GM18867 (cell line): ENCODE measurements at regions not wholly inside any gene's neighbourhood (a gene's known extent, or its start where the extent isn't known, plus 50 kb on each side); places are given as distances from the start of the nearest gene placed in this dataset.
A peak's percentile ranks its signal among the peaks of the same experiment; 100 is the strongest.
"Not testable (repeated sequence)": the region's sequence is repeated elsewhere in the genome, so short reads cannot be mapped to it uniquely, and the experiment has no call there.

Experiments used
- ATAC-seq: cut with Tn5 transposase; IDR thresholded peaks from one replicate; pipeline ENCODE4 v1.9.1; 2021; ENCODE audit warnings: mild to moderate bottlenecking, moderate library complexity; ENCODE audit not compliant: unreplicated experiment

DNA sequence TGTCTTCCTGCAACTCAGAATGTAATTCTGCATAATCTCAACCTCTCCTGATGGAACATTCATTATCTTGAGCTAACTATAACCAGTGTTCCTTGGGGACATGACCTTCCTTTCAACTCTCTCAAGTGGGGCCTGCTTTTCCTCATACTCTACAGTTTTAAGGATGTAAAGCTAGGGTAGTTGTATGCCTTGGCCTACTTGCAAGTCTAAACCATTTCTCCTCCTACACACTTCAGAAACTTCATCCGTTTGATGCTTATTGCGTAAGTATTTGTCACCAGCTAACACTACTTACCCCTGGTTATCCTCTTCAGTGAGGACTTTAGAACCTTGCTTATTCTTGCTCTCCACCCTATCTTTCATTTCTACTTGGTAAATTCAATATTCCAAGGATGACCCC, 548.9 kb downstream of the HINT1 start:
- ATAC-seq = no peak

DNA sequence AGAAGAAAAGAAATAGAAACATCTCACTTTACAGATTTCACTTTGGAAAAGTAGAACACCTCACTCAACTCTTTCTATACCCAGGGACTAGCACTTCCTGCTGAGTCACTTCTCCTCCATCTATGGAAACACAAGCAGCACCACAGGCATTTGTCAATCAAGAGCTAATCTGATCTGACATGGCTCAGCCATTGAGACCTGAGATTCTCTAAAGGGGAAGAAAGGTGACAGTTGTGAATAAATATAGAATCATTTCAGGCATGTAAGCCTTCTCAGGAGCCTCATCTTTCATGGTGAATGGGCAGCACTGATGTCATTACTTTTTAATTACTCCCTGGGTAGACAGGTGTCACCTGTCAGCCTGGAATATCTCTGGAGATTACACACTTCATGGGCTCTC, 559.8 kb downstream of the HINT1 start:
- no peak for ATAC-seq

DNA sequence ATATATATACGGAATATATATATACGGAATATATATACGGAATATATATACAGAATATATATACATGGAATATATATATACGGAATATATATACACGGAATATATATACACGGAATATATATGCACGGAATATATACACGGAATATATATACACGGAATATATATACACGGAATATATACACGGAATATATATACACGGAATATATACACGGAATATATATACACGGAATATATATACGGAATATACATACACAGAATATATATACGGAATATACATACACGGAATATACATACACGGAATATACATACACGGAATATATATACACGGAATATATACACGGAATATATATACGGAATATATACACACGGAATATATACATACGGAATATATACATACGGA, 568.4 kb downstream of the HINT1 start:
- not testable (repeated sequence) for ATAC-seq

DNA sequence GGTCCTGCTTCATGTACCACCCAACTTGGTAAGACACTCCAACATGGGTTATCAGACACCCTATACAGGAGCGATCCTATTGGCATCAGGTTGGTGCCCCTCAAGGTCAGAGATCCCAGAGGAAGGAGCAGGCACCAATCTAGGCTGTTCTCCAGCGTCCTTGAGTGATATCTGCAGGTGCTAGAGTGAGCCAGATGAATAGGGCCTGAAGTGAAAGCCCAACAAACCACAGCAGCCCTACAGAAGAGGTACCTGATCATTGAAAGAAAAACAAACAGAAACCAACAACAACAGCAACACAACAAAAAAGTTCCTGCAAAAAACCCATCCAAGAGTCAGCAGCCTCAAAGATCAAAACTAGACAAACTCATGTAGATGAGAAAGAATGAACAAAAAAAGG, 584.8 kb downstream of the HINT1 start:
- ATAC-seq = no peak

DNA sequence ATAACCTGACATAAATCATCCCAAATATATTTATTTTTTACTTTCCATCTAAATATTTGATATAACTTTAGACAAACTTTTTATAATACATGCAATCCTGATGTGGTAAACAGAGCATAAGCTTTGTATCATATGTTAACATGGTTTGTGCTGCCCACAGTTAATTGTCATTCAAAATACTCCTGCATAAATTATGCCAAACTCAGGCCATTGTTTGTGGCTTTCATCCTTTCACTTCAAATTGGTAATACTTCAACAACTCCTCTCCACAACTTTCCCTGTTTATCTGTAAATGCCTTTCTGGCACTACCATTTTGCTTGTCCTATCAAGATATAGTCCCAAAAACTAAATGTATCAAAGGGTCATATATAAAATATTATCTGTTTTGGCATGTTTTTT, 586.7 kb downstream of the HINT1 start:
- ATAC-seq = no peak

DNA sequence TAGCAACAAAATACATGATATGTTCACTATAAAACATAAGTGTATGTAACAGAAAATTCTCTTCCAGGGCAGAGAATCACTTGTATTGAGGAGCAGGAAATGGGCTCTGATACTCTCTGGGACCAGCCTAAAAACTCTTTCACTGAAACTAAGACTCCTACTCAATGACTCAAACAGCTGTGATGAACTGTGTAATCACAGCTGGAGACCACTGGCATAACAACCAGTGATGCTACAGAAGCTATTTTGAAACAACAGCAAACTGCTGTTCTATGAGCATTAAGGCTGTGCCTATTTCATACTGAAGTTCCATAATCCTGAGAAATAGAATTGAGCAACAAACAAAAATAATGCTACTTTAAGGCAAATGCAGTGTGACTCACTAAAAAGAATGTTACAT, 594.0 kb downstream of the HINT1 start:
- ATAC-seq = no peak

DNA sequence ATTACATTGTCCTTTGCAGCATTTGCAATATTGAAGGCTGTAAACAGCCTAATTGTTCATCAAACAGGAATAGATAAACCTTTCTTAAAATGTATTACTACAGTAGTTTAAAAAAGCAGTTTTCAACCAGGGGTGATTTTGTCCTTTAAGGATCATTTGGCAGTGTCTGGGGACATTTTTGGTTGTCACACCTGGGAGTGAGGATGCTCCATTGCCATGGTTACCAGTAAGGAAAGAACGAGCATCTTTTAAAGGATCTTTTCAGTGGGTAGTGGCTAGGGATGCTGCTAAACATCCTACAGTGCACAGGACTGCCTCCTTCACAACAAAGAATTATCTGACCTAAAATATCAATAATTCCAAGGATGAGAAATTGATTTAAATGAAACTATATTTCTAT, 596.3 kb downstream of the HINT1 start:
- no peak for ATAC-seq

DNA sequence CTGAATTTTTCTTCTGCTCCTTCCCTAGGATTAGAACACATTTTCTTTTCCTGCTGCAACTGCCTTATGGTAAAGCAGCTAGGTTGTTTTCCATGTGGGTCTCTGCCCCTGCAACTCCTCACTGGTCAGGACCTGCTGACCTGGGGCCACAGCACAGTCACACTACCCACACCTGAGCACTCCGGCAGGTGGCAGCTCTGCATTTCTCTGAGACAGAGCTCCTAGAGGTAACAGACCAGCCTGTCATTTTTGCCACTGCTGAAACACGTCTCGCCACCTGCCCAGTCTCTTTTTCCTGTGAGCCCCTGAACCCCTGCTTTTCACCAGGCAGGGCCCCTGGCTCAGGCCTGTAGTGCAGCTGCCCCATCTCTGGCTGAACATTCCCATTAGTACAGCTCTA, 609.6 kb downstream of the HINT1 start:
- ATAC-seq = no peak

DNA sequence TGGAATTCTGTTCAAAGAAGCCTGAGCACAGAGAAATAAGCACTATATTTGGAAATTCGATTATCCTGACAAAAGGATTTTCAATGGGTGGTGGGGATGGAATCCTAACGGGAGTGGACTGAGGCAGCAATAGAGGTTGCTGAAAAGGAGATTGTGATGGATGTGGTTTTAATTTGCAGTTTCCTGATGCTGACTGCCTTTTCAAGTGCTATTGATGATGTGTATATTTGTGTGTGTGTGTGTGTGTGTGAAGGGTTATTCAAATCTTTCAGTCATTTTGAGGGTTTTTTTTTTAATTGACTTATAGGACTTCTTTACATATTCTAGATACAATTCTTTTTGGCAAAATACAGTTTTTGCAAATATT, 614.5 kb downstream of the HINT1 start:
- ATAC-seq = no peak

DNA sequence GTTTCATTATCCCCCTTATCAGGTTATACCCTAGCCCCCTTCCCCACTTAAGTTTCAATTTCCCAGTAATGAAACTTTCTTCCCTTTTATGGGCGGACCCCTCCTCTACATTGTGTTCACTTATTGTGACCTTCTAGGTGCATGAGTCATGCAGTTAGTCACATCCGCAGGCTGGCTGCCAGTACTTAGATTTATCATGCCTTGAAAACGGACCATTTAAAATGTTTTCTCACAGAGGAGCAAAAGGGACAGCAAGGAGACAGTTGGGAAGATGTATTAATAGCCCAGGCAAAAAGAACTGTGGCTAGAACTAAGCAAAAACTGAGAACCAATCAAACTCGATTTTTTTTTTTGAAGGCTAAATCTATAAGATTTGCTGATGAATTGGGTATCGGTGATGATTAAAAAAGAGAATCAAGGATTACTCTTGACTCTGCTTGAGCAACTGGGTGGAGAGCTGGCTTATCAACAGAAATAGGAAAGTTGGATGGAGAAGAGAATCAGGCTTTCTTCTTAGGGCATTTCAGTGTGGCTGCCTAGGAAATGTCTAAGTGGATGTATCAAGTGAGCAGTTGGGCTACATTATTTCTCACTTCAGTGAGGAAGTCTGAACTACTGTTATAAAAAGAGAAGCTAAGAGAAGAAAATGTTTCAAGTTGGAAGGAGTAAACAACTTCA, 615.0 kb downstream of the HINT1 start:
- no peak for ATAC-seq

DNA sequence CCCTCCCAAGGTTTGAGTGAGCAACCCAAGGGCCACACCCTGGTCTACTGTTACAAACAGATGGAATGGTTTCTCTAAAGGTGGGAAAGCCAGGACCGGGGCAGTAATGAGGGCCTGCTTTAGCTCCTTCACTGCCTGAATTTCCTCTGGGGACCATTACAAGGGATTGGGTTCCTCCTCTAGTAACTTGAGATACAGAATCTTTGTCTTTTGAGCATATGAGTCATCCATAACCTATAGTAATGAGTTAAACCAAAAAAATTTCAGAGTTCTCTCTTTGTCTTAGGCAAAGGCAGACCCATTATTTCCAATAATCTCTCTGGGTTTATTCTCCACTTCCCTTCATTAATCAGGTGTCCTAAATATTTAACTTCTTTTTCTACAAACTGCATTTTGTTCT, 618.8 kb downstream of the HINT1 start:
- ATAC-seq = no peak

DNA sequence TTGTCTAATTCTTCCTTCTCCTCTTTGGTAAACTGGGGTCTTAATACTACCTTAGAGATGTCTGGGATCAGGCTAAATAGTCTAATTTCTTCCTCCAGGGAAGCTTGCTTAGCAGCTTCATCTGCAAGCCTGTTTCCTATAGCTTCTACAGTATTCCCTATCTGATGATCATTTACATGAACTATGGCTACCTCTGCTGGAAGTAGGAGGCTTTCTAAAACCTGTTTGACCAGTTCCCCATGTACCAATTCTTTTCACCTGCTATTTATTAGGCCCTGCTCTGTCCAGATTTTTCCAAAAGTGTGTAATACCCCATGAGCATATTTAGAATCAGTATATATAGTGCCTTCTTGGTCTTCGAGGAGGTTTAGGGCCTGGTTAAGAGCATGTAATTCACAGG, 619.8 kb downstream of the HINT1 start:
- ATAC-seq = no peak

DNA sequence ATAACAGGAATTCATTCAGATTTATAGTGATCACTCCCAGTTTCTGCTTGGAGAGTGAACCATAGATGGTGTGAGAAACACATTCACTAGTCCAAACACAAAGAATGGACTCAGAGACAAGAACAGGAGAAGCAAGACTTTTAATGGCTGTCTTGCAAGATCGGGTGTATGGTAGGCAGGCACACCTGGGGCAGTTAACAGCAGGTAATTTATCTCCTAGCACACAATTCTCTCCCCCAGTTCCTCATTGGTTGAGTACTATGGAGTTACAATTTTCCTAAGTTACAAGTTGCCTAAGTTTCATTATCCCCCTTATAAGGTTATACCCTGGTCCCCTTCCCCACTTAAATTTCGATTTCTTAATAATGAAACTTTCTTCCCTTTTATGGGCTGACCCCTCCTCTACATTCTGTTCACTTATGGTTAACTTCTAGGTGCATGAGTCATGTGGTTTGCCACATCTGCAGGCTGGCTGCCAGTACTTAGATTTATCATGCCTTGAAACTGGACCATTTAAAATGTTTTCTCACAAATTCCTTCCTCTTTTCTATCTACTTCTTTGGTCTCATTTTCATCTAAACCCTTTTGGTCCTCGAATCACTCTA, 623.3 kb downstream of the HINT1 start:
- ATAC-seq = peak; percentile 82

DNA sequence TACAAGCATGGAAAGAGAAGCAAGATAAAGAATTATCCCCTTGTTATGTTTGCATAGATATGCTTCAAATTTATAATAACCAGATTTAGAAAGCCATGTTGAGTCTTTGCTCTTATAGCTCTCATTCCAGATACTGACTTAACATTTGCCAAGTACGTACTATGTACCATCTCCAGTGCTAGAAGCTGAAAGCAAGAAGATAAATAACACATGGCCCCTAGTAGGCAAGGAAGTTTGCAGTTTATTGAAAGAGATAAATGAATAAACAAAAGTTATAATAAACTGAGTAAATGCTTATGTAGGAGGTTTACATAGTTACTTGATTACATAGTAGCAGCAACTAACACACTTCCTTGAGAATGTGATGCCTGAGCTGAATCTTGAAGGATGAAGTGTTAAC, 628.4 kb downstream of the HINT1 start:
- ATAC-seq = no peak

DNA sequence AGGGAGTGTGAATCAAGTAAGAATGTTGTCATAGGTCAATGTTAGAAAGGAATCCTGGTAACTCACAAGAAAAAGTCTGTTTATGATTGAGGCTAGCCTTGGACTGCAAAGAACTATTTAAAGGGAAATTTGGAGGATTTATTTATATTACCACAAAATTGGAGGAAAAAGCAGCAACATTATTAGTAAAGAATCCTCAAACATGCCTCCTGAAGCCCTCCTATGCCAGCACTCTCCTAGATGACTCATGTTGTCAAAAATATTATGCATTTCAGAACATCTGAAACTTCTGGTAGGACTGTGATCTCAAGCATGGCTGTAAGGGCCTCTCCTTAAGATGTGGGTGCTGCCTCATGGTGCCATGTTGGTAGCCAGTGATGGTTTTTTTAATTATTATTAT, 628.5 kb downstream of the CHSY3 start:
- ATAC-seq = no peak

DNA sequence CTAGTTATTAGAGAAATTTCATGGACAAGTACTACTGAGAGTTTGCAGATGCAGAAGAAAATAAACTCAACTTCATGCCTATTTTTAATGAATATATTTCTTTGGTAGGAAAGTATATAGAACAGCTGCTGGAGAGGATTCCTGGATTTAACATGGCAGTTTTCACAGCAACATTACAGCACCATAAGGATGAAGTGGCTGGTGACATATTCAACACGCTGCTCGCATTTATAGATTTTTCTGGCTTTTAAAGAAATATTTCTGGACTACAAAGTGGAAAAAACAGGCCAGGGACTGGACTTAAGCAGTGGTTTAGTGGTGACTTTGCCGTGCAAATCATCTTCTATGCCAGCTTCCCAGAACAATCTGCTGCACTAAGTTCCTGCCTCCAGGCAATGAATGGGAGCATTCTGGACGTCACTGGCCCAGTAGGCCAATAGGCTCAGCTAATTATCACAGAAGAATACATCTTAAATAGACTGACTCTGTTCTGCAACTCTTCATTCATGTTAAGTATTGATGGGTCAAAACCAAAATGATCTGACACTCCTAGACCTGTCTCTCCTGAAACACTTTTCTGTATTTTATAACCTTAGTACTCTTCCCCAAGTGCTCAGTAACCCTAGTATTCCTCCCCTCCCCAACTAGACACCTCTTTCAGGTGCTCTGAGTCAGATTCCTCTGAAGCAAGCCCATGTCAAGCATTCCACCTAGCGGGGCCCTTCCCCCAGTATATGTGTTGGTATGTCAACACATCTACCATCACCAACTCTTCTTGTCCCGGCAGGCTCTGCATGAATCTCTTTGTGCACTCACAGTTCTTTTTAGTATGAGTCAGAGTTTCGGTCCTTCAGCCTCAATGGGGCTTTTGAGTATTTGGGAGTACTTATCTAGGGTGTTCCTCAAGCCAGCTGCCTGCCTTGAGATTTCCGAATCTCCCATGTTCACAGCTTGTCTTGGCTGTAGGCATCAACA, 625.5 kb downstream of the CHSY3 start:
- no peak for ATAC-seq

DNA sequence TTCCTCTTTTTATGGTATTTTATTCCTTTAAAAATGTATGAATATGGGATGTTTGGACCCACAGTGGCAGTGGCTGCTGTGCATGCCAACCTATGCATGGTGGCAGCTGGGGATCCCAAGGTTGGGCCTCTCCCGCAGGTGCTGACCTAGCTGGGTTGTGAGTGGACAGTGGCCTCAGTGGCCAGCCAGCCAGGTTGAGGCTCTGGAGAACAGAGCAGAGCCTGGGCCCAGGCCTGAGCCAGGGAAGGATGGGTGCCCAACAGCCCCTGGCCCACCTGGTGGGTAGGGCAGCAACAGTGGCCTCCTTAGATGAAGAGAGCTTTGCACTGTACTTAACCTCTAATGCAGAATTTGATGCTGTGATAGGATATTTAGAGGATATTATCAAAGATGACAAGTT, 624.8 kb downstream of the CHSY3 start:
- ATAC-seq = no peak

DNA sequence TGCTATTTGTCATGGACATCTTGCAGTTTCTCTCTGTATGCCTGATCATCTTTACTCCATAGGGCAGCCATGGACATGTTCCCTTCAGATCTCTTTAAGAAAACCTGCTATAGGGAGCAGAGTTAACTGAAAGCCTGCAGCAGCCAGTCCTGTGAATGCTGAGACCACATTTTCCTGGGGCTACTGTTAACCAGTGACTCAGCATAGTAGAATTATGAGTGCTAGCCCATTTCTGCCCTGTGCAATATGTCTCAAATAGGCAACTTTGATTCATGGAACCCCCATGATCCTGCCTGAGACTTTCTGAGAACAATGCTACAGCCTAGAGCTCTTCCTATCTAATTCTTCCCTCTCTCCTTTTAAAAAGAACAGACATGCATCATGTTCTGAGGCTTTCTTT, 624.2 kb downstream of the CHSY3 start:
- ATAC-seq = no peak

DNA sequence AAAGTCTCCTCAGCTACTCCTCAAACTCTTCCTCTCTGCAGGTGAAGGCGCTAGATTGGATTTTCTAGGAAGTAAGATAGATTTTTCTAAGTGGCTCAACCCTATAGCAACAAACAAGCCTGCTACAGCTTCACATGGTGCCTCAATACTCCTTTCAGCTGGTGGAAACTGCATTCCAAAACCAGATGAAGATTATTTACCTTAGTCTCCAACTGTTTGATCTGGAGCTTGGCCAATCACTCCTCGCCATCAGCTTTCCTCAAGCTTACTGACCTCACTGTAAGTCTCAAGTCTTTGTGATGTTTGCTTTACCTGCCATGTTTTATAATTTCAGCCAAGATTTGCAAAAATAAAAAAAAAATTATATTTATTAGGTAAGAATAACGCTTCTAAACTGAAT, 622.4 kb downstream of the CHSY3 start:
- ATAC-seq = no peak

DNA sequence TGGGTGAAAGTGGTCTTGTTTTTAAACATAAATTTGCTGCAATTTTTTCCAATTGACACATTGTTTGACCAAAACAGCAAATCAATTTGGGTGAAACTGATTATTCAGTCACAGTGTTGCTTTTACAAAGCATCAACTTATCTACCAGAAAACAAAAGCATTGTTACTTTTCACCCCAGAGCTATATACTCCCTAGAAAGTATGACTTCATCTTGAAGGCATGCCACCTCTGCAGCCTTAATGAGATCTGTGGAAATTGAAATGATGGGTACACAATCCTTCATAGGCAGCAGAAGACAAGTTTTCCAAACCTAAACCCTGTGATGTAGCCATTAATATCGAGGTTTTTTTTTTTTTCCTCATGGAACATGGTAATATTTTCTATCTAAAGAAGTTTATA, 615.9 kb downstream of the CHSY3 start:
- ATAC-seq = no peak

DNA sequence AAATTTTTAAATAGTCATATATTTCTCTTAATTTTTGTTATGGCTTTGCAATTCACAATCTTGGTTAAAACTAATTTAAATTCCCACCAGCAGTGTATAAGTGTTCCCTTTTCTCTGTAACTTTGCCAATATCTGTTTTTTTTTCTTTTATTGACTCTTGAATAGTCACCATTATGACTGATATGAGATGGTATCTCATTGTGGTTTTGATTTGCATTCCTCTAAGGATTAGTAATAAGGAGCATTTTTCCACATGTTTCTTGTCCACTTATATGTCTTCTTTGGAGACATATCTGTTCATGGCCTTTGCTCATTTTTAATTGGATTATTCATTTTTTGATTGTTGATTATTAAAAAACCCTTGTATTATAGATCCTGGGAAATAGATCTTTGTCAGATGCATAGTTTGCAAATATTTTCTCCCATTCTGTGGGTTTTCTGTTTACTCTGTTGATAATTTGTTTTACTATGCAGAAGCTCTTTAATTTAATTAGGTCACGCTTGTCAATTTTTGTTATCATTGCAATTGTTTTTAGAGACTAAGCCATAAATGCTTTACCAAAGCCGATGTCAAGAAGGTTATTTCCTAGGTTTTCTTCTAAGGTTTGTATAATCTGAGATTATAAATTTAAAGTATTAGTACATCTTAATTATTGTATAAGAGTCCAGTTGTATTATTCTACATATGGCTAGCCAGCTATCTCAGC, 610.9 kb downstream of the CHSY3 start:
- ATAC-seq = no peak
